AG04449 (cell line): ENCODE measurements at regions not wholly inside any gene's neighbourhood (a gene's known extent, or its start where the extent isn't known, plus 50 kb on each side); places are given as distances from the start of the nearest gene placed in this dataset.

Source experiments
- CTCF ChIA-PET: fragments of 350-600 bp; formaldehyde crosslinking; extraction: SDS; loops from one replicate; lab custom pipeline; 2021; ENCODE audit warnings: antibody characterized with exemption; lab: Yijun Ruan, JAX
- POLR2A ChIA-PET: fragments of 400-600, 350-600 bp; formaldehyde crosslinking; extraction: SDS; loops from one replicate; lab custom pipeline; 2020; ENCODE audit warnings: antibody characterized with exemption, inconsistent platforms; lab: Yijun Ruan, JAX
- DNase-seq: peaks from one replicate; pipeline ENCODE4 v3.0.0-alpha.2; 2010; ENCODE audit warnings: low read depth, low spot score
- H3K4me3 ChIP-seq: 2 replicates; pipeline ENCODE4 v1.5.1; 2011; ENCODE audit warnings: low read depth, mild to moderate bottlenecking, control low read depth, low read length
- TF ChIP-seq, protein P1 (sequence below): IDR thresholded peaks from one replicate; pipeline ENCODE4 v1.5.1; 2011; ENCODE audit warnings: mild to moderate bottlenecking, moderate library complexity, low read length, control low read depth, inconsistent platforms; ENCODE audit not compliant: insufficient read depth; ENCODE audit errors: missing control alignments

DNA sequence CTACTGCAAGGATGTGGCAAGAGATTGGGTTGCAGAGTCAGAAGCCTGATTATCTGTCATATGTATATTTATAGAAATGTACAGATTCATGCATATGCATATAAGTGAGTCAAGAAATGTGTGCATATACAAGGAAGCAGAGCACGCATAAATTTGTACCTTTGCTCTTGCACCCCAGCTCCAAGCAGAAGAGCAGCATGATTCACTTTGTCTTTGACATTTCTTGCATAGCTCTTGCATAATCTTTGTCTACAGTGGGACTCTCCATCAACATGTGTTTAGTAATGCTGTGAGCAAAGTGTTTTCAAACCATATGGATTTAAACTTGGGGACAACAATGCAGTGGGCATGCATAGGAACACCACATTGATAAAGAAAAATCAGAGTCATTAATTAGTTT, 330.7 kb upstream of the DCN start:
- CTCF ChIA-PET, result no interaction called here
- no peak overlapping the region for H3K4me3 ChIP-seq
- POLR2A ChIA-PET, result no interaction called here
- TF ChIP-seq, protein P1, sequence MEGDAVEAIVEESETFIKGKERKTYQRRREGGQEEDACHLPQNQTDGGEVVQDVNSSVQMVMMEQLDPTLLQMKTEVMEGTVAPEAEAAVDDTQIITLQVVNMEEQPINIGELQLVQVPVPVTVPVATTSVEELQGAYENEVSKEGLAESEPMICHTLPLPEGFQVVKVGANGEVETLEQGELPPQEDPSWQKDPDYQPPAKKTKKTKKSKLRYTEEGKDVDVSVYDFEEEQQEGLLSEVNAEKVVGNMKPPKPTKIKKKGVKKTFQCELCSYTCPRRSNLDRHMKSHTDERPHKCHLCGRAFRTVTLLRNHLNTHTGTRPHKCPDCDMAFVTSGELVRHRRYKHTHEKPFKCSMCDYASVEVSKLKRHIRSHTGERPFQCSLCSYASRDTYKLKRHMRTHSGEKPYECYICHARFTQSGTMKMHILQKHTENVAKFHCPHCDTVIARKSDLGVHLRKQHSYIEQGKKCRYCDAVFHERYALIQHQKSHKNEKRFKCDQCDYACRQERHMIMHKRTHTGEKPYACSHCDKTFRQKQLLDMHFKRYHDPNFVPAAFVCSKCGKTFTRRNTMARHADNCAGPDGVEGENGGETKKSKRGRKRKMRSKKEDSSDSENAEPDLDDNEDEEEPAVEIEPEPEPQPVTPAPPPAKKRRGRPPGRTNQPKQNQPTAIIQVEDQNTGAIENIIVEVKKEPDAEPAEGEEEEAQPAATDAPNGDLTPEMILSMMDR, result no peak
- no peak for DNase-seq

DNA sequence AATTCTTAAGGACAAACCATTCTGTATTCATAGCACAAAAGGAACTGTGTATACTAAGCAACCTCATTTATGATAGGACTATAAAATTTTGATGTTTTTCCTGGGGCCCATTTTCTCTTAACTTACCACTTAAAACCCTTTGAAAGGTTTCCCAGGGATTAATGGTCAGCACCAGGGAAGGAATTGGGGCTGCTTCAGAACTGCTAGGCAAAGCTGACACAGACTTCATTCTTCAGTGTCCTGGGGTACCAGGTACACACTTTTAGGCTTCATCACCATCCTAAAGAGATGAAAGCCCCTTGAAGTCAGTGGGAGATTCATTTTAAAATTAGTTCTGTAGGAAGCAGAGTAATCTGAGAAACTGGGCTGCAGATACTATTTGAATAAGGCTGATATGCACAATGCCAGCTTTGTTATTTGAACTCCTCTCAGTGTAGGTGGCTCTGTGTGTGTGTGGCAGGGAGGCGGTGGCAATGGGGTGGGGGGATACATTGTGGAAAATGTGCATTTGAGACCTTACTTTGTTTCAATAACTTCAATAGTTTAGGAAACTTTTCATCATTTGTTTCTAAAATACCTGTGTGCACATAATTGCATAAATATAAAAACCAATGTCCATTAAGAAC, 329.3 kb upstream of the DCN start:
- ChIA-PET CTCF (no interaction called here), POLR2A (no interaction called here)
- no peak for DNase-seq
- TF ChIP-seq, protein P1, result no peak
- H3K4me3 ChIP-seq, result no peak overlapping the region

DNA sequence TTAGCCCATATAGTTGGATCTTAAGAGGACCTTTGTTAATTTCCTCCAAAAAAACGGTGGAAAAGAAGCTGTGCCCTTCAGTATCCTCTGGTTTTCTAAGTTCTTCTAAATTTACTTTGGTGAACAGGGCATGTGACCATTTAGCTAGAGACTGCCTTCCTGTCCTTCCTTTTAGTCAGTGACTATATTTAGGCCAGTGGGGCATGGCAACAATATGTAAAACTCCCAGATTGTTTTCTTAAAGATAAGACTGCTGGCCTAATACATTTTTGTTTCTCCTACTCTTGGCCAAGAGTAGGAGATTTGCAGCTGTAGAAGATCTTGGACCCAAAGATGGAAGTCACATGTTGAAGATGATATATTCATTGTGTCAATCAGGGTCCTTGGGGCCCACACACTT, 325.1 kb upstream of the DCN start:
- CTCF ChIA-PET, result interaction anchor here (1.0 kb wide), 1 partner anchor 10 kb away, joined by 3 read pairs; no protein-coding TSS in a partner anchor

DNA sequence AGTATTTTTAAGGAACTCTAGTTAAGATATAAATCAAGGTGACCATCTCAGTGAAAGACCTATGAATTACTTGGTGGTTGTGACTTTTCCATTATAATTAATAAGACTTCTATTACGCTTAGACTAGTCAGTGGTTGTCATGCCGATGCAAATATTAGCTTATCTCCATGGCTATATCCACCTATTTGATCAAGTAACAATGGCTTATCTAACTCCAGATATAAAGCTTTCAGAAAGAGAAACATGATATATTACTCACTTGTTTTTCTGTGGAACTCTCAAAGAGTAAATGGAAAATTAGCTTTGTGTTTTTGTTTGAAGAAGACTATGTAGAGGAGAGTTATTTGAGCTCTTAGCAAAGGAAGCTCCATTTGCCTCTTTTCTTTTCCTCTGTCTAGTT, 323.8 kb upstream of the DCN start:
- CTCF ChIA-PET, result no interaction called here
- H3K4me3 ChIP-seq, result no peak overlapping the region
- POLR2A ChIA-PET, result no interaction called here
- TF ChIP-seq, protein P1, result no peak
- no peak for DNase-seq

More for the DNA sequence above, 325.1 kb upstream of the DCN start:
- POLR2A ChIA-PET, result no interaction called here
- no peak overlapping the region for H3K4me3 ChIP-seq
- TF ChIP-seq, protein P1, result no peak
- no peak for DNase-seq

DNA sequence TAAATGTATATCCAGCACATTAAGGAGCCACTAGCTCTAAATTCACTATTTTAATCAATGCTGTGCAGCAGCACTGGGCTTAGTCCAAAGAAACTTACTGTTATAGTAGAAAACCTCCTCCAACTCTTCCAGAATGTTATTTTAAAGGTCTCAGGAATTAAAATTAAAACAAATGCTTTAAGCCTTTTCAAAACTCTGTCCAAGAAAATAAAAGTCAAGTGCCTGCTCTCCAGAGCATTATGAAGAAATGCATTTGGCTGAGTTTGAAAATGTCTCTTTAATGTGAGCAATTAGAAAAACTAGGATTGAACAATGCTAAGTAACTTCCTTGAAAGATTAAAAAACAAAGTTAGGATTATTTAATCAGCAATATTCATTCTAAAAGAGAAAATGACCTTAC, 322.4 kb upstream of the DCN start:
- POLR2A ChIA-PET, result no interaction called here
- TF ChIP-seq, protein P1, result no peak
- no peak for DNase-seq
- no peak overlapping the region for H3K4me3 ChIP-seq
- CTCF ChIA-PET, result no interaction called here

DNA sequence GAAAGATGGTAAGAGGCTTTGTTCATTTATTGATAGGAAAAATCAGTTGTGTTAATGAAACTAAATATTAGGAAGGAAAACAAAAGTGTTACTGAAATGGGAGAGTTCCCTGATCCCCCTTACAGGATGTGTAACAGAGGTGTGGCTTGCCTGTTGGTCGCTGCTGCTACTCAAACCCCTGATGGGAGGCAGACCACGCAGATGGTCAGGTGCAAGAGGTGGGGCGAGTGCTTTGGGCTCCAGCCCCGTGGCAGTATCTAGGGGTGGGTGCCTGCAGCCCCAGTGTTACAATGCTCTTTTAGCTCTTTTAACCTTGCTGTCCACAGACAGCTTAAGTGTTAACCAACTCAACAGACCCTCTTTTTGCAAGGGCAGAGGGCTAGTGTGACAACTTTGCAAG, 319.6 kb upstream of the DCN start:
- ChIA-PET POLR2A (no interaction called here), CTCF (no interaction called here)
- no peak overlapping the region for H3K4me3 ChIP-seq
- no peak for DNase-seq
- TF ChIP-seq, protein P1, result no peak
